NCI-H748 (cell line): ENCODE measurements at regions not wholly inside any gene's neighbourhood (a gene's known extent, or its start where the extent isn't known, plus 50 kb on each side); places are given as distances from the start of the nearest gene placed in this dataset.

Source experiments
- DNase-seq: peaks from one replicate; lab custom pipeline; 2025; ENCODE audit not compliant: unreplicated experiment; lab: John Stamatoyannopoulos, UW

DNA sequence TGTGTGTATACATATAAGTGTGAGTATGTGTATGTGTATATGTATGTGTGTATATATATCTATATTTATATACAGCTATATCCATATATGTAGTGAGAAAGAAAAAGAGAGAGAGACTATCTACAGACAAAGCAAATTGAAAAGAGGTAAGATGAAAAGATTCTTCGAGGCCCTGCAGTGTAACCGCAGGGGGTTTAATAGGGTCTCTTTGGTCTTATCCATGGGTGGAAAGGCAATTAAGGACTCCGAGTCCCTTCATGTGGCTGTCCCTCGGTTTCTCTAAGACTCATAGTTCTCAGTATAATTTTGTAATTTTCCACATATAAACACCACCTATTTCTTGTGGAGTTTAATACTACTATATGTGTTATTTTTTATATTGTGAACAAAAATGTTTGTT, 50.6 kb upstream of the JAZF1 start:
- DNase-seq: no peak

DNA sequence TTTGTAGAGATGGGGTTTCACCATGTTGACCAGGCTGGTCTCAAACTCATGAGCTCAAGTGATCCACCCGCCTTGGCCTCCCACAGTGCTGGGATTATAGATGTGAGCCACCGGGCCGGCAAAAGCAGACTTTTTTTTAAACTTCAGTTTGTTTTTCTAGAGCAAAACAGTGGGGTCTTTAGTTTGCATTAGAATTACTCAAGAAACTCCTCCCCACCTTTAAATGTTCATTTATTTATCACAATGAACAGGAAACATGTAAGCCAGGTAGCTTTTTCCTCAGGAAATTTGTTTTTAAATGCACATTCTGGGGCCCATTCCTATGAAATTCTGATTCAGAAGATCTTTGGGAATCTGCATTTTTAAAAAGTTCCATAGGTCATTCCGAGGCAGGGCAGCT, 56.0 kb upstream of the JAZF1 start:
- no peak for DNase-seq

DNA sequence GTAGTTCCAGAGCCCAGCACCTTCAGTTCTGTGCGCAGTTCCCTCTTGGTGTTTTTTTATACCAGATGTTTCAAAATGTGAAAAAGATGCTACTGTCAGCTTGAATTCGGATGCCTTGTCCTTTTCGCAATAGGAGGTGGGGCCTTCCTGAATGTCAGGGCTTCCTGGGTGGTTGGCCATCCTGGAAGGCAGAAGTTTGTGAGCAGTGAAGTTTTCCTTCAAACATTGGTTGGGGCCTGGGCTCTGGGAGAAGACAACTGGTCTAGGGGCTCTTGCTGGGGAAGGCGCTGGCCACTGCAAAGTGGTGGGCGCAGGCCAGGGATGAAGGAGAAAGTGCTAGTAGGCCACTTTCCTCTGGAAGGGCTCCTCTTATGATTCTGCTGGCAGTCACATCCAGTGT, 56.8 kb upstream of the JAZF1 start:
- no peak for DNase-seq

DNA sequence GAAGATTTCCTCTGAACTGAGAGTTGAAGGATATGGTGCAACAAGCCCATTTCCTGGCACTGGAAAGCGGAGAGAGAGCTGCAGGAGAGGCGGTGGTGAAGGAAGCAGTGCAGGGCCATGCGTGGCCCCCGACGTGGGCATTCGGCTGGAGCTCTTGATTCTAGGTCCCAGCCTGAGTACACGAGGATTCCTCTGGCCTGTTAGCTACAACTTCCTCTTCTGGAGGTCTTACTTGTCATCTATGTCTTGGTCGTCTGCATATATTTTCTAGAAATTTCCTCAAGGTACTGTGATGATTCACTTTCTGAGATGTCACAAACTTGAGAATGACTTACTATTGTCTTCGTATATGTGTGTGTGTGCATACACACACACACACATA, 59.2 kb upstream of the JAZF1 start:
- DNase-seq: no peak

DNA sequence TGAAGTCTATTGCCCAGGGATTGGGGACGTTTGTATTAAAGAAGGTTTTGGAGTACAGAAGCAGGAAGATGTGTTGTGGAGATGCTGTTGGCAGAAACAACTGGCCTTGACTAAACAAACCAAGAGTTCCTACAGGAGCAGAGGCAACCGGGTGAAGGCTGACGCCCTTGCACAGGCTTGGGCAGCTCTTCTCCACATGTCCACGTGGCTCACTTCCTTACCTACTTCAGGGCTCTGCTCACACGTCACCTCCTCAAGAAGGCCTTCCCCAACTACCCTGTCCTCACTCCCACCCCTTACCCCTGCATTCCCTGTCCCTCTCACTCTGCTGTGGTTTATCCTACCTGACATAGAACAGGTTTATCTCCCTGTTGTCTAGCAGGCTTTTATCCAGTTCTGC, 59.9 kb upstream of the JAZF1 start:
- no peak for DNase-seq

GRCh38 chr7:28243861-28244260, 63.3 kb upstream of the JAZF1 start:
- no peak for DNase-seq

DNA sequence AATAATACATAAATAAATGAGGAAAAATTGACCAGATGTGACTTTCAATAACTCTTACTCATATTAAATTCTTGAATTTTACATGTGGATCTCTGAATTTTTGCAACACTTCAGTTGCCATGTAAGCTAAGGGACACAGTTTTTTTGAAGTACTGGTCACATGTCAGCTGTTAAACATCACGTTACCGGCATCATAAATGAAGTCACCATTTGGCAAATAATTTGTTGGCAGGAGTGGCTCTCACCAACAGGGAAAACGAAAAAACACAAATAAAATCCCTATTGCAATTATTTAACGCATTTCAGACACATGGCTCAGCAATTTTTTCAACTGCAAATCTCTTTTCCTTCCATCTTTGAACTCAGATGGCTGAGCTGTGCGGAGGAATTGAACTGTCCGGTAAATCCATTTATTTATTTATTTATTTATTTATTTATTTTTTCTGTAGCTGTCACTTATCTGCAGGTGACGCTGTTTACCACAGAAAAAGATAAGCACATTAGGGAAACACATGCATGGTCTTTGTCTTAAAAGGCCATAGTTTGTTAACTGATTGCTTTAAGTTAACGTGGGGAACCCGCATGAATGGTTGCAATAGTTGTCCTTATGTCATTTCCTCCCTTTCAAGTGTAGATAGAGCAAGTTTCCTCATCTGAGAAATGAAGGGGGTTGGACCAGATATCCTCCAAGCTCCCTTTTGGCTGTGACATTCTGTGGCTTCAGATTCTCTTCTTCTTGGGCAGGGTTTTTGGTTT, 64.7 kb upstream of the JAZF1 start:
- DNase-seq: no peak

- DNase-seq: no peak
These were observed 66.4 kb upstream of the JAZF1 start for GRCh38 chr7:28246921-28247461.

GRCh38 chr7:28258240-28258639, 77.6 kb upstream of the JAZF1 start:
- DNase-seq: peak; percentile 63

- DNase-seq: no peak
These were observed 80.4 kb upstream of the JAZF1 start for GRCh38 chr7:28260969-28261368.

DNA sequence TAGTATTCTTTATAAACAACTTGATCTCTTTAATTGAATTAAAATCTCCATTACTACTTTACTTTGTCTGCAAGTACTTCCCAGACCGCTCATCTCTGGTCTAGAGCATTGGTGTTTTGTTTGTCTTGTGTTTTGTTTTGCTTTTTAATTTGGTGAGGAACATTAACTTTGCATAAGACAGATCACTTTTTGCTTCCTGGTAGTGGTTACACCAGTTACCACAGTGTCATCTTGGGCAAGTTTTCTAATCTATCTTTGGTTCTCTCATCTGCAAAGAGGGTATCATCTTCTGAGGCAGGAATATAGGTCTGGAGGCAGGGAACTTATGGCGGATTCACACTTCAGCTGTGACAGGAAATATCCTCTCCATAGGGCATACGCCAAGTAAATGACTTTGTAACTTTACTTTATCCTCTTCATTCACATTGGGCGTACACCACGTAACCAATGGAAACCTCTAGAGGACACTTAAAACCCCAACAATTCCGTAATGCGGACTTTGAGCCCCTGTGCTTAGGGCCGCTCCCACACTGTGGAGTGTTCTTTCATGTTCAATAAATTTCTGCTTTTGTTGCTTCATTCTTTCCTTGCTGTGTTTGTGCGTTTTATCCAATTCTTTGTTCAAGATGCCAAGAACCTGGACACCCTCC, 83.2 kb upstream of the JAZF1 start:
- DNase-seq: no peak

DNA sequence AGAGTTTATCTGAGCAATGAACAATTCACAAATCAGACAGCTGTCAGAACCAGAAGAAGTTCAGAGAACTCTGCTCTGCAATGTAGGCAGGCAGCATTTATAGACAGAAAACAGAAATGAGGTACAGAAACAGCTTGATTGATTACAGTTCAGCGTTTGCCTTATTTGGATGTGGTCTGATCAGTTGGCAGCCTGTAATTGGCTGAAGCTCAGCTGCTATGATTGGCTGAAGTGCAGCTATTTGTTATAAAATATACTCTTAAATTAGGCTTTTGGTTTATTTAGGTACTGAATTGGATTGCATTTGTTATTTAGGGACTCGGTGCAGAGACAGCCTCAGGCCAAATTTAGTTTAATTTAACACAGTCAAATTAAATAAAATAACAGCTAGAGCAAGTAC, 85.8 kb upstream of the JAZF1 start:
- peak; percentile 34 for DNase-seq

DNA sequence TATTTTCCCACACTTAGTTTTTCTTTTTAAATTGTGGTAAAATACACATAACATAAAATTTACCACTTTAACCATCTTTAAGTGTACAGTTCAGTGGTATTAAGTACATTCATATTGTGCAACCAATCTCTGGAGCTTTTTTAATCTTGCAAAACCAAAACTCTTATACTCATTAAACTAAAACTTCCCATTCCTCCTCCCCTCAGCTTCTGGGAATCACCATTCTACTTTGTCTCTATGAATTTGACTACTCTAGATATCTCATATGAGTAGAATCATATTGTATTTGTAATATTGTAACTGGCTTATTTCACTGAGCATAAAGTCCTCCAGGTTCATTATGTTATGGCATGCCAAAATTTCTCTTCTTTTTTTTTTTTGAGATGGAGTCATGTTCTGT, 86.4 kb upstream of the JAZF1 start:
- no peak for DNase-seq

- DNase-seq: no peak
These were observed 89.2 kb upstream of the JAZF1 start for GRCh38 chr7:28269700-28270361.

DNA sequence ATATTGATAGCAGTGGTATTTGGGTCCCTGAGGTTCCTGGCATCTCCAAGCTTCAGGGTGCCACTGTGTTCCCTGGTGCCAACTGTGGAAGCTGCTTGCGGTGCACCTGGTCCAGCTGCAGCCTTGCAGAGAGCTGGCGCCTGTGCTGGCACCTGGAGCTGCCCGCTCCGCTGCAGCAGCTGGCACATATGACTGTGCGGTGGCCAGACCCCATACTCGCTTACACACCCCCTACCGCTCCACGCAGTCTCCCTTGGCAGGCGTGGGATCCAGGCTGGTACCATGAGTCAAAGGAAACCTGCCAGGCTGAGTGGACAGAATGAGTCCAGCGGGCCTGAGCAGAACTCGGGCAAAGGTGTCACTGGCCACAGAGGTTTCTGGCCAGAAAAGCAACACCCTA, 89.9 kb upstream of the JAZF1 start:
- DNase-seq: no peak

- DNase-seq: peak; percentile 64
These were observed 91.9 kb upstream of the JAZF1 start for GRCh38 chr7:28272461-28272877.

DNA sequence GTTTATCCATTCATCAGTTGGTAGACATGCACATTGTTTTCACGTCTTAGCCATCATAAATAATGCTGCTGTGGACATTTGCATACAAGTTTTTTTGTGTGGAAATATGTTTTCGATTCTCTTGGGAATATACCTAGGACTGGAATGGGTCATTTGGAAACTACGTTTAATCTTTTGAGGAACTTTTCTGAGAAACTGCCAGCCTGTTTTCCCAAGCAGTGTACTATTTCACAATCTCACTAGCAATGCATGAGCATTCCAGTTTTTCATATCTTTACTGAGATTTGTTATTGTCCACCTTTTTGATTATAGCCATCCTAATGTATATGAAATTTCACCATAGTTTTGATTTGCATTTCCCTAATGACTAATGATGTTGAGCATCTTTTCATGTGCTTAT, 95.7 kb upstream of the JAZF1 start:
- DNase-seq: no peak

- no peak for DNase-seq
These were observed 96.8 kb upstream of the JAZF1 start for GRCh38 chr7:28277364-28277763.

- DNase-seq: no peak
These were observed 97.4 kb upstream of the JAZF1 start for GRCh38 chr7:28277958-28278357.

- peak; percentile 75 for DNase-seq
These were observed 99.9 kb upstream of the JAZF1 start for GRCh38 chr7:28280516-28280915.

GRCh38 chr7:28290496-28290895, 109.9 kb upstream of the JAZF1 start:
- DNase-seq: no peak

DNA sequence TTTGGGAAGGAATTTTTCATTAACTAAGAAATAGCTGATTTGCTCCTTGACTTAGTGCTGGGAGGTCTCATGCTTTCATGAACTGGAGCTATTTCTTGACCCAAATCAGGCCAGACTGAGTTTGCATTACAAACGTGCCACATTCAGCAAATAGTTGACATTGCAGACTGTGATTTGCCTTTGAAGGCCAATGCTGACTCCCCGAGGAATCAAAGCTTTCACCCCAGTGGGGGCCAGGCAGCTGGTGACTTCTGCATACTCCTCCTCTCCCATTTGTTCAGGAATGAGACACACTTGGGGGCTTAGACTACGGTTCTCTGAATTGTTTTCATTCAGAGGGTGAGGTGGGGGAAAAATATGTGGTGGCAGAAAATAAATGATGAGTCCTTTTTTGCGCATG, 111.0 kb upstream of the JAZF1 start:
- DNase-seq: no peak
